Posterior vena cava (tissue), 2 donors: ENCODE measurements at regions not wholly inside any gene's neighbourhood (a gene's known extent, or its start where the extent isn't known, plus 50 kb on each side); places are given as distances from the start of the nearest gene placed in this dataset.

ENCODE experiments used
- DNase-seq: peaks from one replicate; pipeline ENCODE4 v3.0.0-alpha.2; 2020; ENCODE audit warnings: low spot score
- intact Hi-C, 2 donors: fragments of 100-400 bp; cut with DNase I; formaldehyde crosslinking; loops; one replicate each; pipeline versions ENCODE4 v1.14.1 to v1.14.2; 2022 to 2023
- donor health status: DM: yes; HTN: yes; CAD: no.
- donor health status: DM: yes; HTN: yes; CAD: no.

GRCh38 chr10:70964881-70965280 lies 76.5 kb upstream of the PCBD1 start:
- intact Hi-C loops = no loop called here
- DNase-seq = peak; percentile 58

- intact Hi-C loops = no loop called here
Measured at GRCh38 chr10:70965566-70965965, 77.2 kb upstream of the PCBD1 start.

GRCh38 chr10:70966646-70967553 lies 78.5 kb upstream of the PCBD1 start:
- DNase-seq = peak; percentile 9
- intact Hi-C loops = no loop called here

More at GRCh38 chr10:70965566-70965965, 77.2 kb upstream of the PCBD1 start:
- peak; percentile 58 for DNase-seq

GRCh38 chr10:70967591-70968587 lies 79.5 kb upstream of the PCBD1 start:
- peak; percentile 57 for DNase-seq
- intact Hi-C loops = no loop called here

- peak; percentile 38 for DNase-seq
- intact Hi-C loops = no loop called here
Measured at GRCh38 chr10:70969188-70969587, 80.8 kb upstream of the PCBD1 start.

- intact Hi-C loops = no loop called here
- DNase-seq = no peak
Measured at GRCh38 chr10:70970830-70971229, 82.5 kb upstream of the PCBD1 start.

- intact Hi-C loops = no loop called here
Measured at GRCh38 chr10:70973275-70973674, 84.9 kb upstream of the PCBD1 start.

GRCh38 chr10:70974351-70974901 lies 86.1 kb upstream of the PCBD1 start:
- peak; percentile 46 for DNase-seq
- intact Hi-C loops = no loop called here

More at GRCh38 chr10:70973275-70973674, 84.9 kb upstream of the PCBD1 start:
- DNase-seq = no peak

GRCh38 chr10:70974920-70975319 lies 86.6 kb upstream of the PCBD1 start:
- peak; percentile 14 for DNase-seq
- intact Hi-C loops = no loop called here

- DNase-seq = no peak
- intact Hi-C loops = no loop called here
Measured at GRCh38 chr10:70976063-70976695, 87.8 kb upstream of the PCBD1 start.

- intact Hi-C loops = no loop called here
- DNase-seq = peak; percentile 68
Measured at GRCh38 chr10:70977625-70978024, 89.3 kb upstream of the PCBD1 start.

- intact Hi-C loops = no loop called here
- peak; percentile 67 for DNase-seq
Measured at GRCh38 chr10:70978181-70978580, 89.8 kb upstream of the PCBD1 start.

GRCh38 chr10:70978816-70979480 lies 90.6 kb upstream of the PCBD1 start:
- intact Hi-C loops = no loop called here
- DNase-seq = peak; percentile 50

- no peak for DNase-seq
- intact Hi-C loops = no loop called here
Measured at GRCh38 chr10:70980687-70981086, 92.3 kb upstream of the PCBD1 start.

- peak; percentile 65 for DNase-seq
- intact Hi-C loops = no loop called here
Measured at GRCh38 chr10:70981171-70981836, 92.9 kb upstream of the PCBD1 start.

GRCh38 chr10:70981936-70982335 lies 93.6 kb upstream of the PCBD1 start:
- intact Hi-C loops = no loop called here

GRCh38 chr10:70982443-70982842 lies 94.1 kb upstream of the PCBD1 start:
- no peak for DNase-seq
- intact Hi-C loops = no loop called here

More at GRCh38 chr10:70981936-70982335, 93.6 kb upstream of the PCBD1 start:
- DNase-seq = peak; percentile 52
